Large intestine (tissue), 3 donors: ENCODE measurements at regions not wholly inside any gene's neighbourhood (a gene's known extent, or its start where the extent isn't known, plus 50 kb on each side); places are given as distances from the start of the nearest gene placed in this dataset.
"Not testable (repeated sequence)": the region's sequence is repeated elsewhere in the genome, so short reads cannot be mapped to it uniquely, and the experiment has no call there.

Experiments used
- DNase-seq, 2 donors: peaks; one replicate each; pipeline versions ENCODE4 v3.0.0 to v3.0.0-alpha.2; 2013
- H3K27ac ChIP-seq: one replicate; pipeline ENCODE4 v1.5.1; 2013; ENCODE audit warnings: low read length
- H3K27me3 ChIP-seq: 2 replicates; pipeline ENCODE4 v1.6.1; 2013; ENCODE audit warnings: low read length; ENCODE audit not compliant: control insufficient read depth, insufficient read depth
- H3K36me3 ChIP-seq: 2 replicates; pipeline ENCODE4 v1.6.1; 2013; ENCODE audit warnings: low read length; ENCODE audit not compliant: control insufficient read depth, insufficient read depth
- H3K4me1 ChIP-seq: one replicate; pipeline ENCODE4 v1.6.1; 2013; ENCODE audit warnings: low read length; ENCODE audit not compliant: control insufficient read depth, insufficient read depth
- H3K4me3 ChIP-seq: one replicate; pipeline ENCODE4 v1.5.1; 2013; ENCODE audit warnings: low read length
- H3K9me3 ChIP-seq: one replicate; pipeline ENCODE4 v1.6.1; 2013; ENCODE audit warnings: mild to moderate bottlenecking, low read depth, low read length, moderate library complexity; ENCODE audit not compliant: control insufficient read depth
- WGBS: methylation state at CpG from one replicate; pipeline ENCODE4 v1.1.5; 2013; ENCODE audit warnings: low lambda C conversion rate; ENCODE audit not compliant: insufficient coverage; 5-methylcytosine and 5-hydroxymethylcytosine counted together

- H3K4me1 ChIP-seq, DNase-seq, H3K4me3 ChIP-seq, H3K36me3 ChIP-seq, H3K9me3 ChIP-seq, H3K27me3 ChIP-seq, H3K27ac ChIP-seq: not testable (repeated sequence)
- WGBS: no CpG with 5 or more reads among the region's 1 CpG
Observed at GRCh38 chrY:26306630-26307385, 684.9 kb downstream of the CDY1 start.

- H3K27ac ChIP-seq, H3K4me3 ChIP-seq, DNase-seq, H3K27me3 ChIP-seq, H3K9me3 ChIP-seq, H3K4me1 ChIP-seq, H3K36me3 ChIP-seq: not testable (repeated sequence)
Observed at GRCh38 chrY:26308308-26308707, 686.4 kb downstream of the CDY1 start.

- not testable (repeated sequence) for H3K4me3 ChIP-seq, DNase-seq, H3K36me3 ChIP-seq, H3K27ac ChIP-seq, H3K27me3 ChIP-seq, H3K4me1 ChIP-seq, H3K9me3 ChIP-seq
- 80% methylated on average over 1 of the region's 2 CpGs for WGBS
Observed at GRCh38 chrY:26315065-26315464, 693.1 kb downstream of the CDY1 start.

- H3K27ac ChIP-seq, H3K36me3 ChIP-seq, H3K4me1 ChIP-seq, H3K4me3 ChIP-seq, DNase-seq, H3K27me3 ChIP-seq, H3K9me3 ChIP-seq: not testable (repeated sequence)
- WGBS: no CpG with 5 or more reads among the region's 2 CpGs
Observed at GRCh38 chrY:26319488-26320202, 697.7 kb downstream of the CDY1 start.

- H3K4me1 ChIP-seq, DNase-seq, H3K36me3 ChIP-seq, H3K9me3 ChIP-seq, H3K4me3 ChIP-seq, H3K27me3 ChIP-seq, H3K27ac ChIP-seq: not testable (repeated sequence)
- no CpG with 5 or more reads among the region's 1 CpG for WGBS
Observed at GRCh38 chrY:26322756-26323155, 700.8 kb downstream of the CDY1 start.

DNA sequence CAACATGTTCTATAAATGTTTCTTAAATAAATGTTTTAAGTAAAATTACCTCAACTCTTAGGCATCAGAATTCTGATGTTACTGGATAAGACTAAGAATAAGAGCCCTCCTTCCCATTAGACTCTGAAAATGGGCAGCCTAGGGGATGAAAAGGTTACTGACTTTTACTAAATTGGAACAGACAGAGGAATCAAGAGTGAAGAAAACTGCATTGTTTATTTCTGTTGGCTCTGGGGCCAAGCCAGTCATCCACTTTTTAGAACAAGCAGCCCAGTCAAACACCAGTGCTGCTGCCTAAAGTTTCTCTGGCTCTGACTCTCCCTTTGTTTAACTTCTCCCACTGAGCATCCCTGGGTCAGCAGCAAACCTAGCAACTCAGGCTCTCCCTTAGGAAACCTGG lies 731.0 kb downstream of the CDY1 start:
- not testable (repeated sequence) for H3K36me3 ChIP-seq, H3K27ac ChIP-seq, H3K9me3 ChIP-seq, H3K27me3 ChIP-seq, H3K4me1 ChIP-seq, DNase-seq, H3K4me3 ChIP-seq

GRCh38 chrY:26354191-26354590 lies 732.3 kb downstream of the CDY1 start:
- no CpG with 5 or more reads among the region's 1 CpG for WGBS
- no peak overlapping the region for H3K4me3 ChIP-seq

DNA sequence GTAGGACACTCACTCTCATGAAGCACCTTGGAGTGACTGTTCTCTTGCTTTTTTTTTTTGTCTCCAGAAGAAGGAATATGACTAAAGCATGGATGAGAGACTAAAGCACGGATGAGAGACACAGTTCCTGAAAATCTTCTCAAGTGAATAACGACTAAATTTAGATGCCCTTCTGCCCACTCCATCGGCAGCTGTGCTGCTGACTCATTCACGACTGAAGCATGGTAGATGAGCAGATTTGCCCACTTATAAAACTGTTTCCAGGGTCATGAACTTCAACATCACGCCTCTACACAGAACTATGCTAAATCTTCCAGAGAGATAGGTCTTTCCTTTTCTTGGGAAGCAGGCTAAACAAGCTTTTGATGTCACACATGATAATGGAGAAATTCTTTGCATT lies 738.0 kb downstream of the CDY1 start:
- not testable (repeated sequence) for DNase-seq, H3K27me3 ChIP-seq, H3K4me1 ChIP-seq, H3K9me3 ChIP-seq, H3K27ac ChIP-seq, H3K4me3 ChIP-seq, H3K36me3 ChIP-seq
- WGBS: no CpG with 5 or more reads among the region's 5 CpGs

More at GRCh38 chrY:26354191-26354590, 732.3 kb downstream of the CDY1 start:
- no peaks in the 10 kb centered on the region for H3K9me3 ChIP-seq
- H3K27me3 ChIP-seq: no peaks in the 10 kb centered on the region
- H3K36me3 ChIP-seq: no peaks in the 10 kb centered on the region
- no peaks in the 10 kb centered on the region for H3K4me1 ChIP-seq
- H3K27ac ChIP-seq: no peak overlapping the region
- DNase-seq: no peak

GRCh38 chrY:26360472-26360871 lies 738.6 kb downstream of the CDY1 start:
- not testable (repeated sequence) for H3K27ac ChIP-seq, H3K4me1 ChIP-seq, H3K4me3 ChIP-seq, DNase-seq, H3K36me3 ChIP-seq, H3K9me3 ChIP-seq, H3K27me3 ChIP-seq
- WGBS: no CpG with 5 or more reads among the region's 1 CpG

- H3K36me3 ChIP-seq, H3K9me3 ChIP-seq, H3K4me1 ChIP-seq, H3K27me3 ChIP-seq, H3K27ac ChIP-seq, H3K4me3 ChIP-seq, DNase-seq: not testable (repeated sequence)
- no CpG with 5 or more reads among the region's 2 CpGs for WGBS
Observed at GRCh38 chrY:26363442-26363841, 741.5 kb downstream of the CDY1 start.

- H3K4me1 ChIP-seq, H3K27me3 ChIP-seq, H3K36me3 ChIP-seq, H3K4me3 ChIP-seq, H3K27ac ChIP-seq, DNase-seq, H3K9me3 ChIP-seq: not testable (repeated sequence)
- no CpG with 5 or more reads among the region's 6 CpGs for WGBS
Observed at GRCh38 chrY:26366091-26366490, 744.2 kb downstream of the CDY1 start.
